Activated CD4-positive, alpha-beta memory T cell treated with anti-CD3 and anti-CD28 coated beads for 36 hours (primary cell): ENCODE measurements at regions not wholly inside any gene's neighbourhood (a gene's known extent, or its start where the extent isn't known, plus 50 kb on each side); places are given as distances from the start of the nearest gene placed in this dataset.

Experiments used
- CTCF ChIA-PET: fragments of 350-600 bp; sonication (Branson Sonifier 250); formaldehyde crosslinking; loops from one replicate; lab custom pipeline; 2021; ENCODE audit warnings: antibody characterized with exemption, inconsistent platforms; lab: Charles Lee
- POLR2A ChIA-PET: fragments of 350-600 bp; sonication (Branson Sonifier 250); formaldehyde crosslinking; loops from one replicate; lab custom pipeline; 2021; ENCODE audit warnings: antibody characterized with exemption; lab: Charles Lee
- DNase-seq: peaks from one replicate; pipeline ENCODE4 v3.0.0-alpha.2; 2020
- H3K27ac Mint-ChIP-seq: one replicate; pipeline ENCODE4 v1.8.0; 2021; ENCODE audit warnings: mixed read lengths
- H3K27me3 Mint-ChIP-seq: one replicate; pipeline ENCODE4 v1.8.0; 2021; ENCODE audit warnings: mixed read lengths
- H3K36me3 Mint-ChIP-seq: one replicate; pipeline ENCODE4 v1.8.0; 2021; ENCODE audit warnings: mixed read lengths
- H3K4me1 Mint-ChIP-seq: one replicate; pipeline ENCODE4 v1.8.0; 2021; ENCODE audit warnings: low read depth, mixed read lengths
- H3K4me3 Mint-ChIP-seq: one replicate; pipeline ENCODE4 v1.8.0; 2021; ENCODE audit warnings: mild to moderate bottlenecking, mixed read lengths
- H3K9me3 Mint-ChIP-seq: one replicate; pipeline ENCODE4 v1.8.0; 2021; ENCODE audit warnings: mixed read lengths
- intact Hi-C: fragments of 100-400 bp; cut with micrococcal nuclease; formaldehyde crosslinking; loops from one replicate; pipeline ENCODE4 v1.15.1; 2023

DNA sequence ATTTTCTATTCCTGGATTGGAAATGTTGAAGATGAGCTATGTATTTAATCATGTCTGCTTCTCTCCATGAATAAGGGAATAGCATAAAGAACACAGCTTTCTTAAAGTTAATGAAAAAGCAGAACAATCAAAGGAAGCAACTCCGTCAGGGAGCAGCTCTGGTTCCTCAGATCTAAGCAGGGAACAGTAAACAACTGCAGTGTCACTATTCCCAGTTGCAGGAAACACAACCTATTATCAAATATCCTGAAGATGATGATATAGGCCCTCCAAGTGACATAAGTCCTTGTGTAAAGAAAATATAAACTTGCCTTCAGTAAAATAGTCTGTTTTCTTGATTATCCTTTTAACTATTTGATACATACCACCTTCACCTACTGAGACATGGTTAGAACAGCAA is 228.1 kb downstream of the KCNC2 start:
- H3K27ac Mint-ChIP-seq = no peak overlapping the region
- no peaks in the 10 kb centered on the region for H3K27me3 Mint-ChIP-seq
- no peaks in the 10 kb centered on the region for H3K4me1 Mint-ChIP-seq
- no peak overlapping the region for H3K4me3 Mint-ChIP-seq
- POLR2A ChIA-PET = no interaction called here
- no peaks in the 10 kb centered on the region for H3K9me3 Mint-ChIP-seq
- no peak for DNase-seq
- CTCF ChIA-PET = no interaction called here
- no peaks in the 10 kb centered on the region for H3K36me3 Mint-ChIP-seq
- intact Hi-C loops = no loop called here

- Mint-ChIP-seq H3K27me3 (no peaks in the 10 kb centered on the region), H3K36me3 (no peaks in the 10 kb centered on the region), H3K4me3 (no peak overlapping the region), H3K9me3 (no peaks in the 10 kb centered on the region), H3K27ac (no peak overlapping the region), H3K4me1 (no peaks in the 10 kb centered on the region)
- ChIA-PET POLR2A (no interaction called here), CTCF (no interaction called here)
- intact Hi-C loops = no loop called here
- DNase-seq = no peak
Measured at GRCh38 chr12:74983917-74984316, 225.7 kb downstream of the KCNC2 start.

- CTCF ChIA-PET = no interaction called here
Measured at GRCh38 chr12:74984631-74985030, 225.0 kb downstream of the KCNC2 start.

DNA sequence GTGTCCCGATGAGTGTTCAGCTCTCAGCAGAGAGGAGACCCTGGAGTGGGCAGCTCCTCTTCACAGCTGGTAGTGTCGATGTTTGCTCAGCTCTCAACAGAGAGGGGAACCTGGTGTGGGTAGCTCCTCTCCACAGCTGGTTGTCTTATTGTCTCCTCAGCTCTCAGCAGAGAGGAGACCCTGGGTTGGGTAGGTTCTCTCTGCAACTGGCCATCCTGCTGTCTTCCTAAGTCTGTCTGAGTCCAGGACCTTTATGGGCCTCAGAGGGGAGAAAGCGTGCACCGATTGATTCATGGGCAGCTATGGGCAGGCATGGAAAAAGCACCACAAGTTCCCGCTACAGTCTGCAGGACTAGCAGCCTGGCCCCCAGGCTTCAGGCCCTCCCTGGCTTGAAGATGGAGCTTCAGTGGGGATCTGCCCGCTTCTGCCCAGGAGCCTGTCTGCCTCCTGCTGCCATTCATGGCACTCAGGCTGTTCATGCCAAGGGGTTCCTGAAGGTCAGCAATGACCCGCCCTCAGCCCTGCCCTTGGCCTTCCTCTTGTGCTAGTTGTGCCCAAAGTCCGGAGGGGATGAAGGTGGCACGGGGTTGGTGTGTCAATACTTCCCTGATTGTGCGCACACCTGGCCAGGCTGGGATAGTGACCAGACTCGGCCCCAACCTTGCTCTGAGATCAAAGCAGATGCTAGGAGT is 224.2 kb downstream of the KCNC2 start:
- CTCF ChIA-PET = no interaction called here
- intact Hi-C loops = no loop called here
- H3K4me3 Mint-ChIP-seq = no peak overlapping the region
- POLR2A ChIA-PET = no interaction called here
- no peak for DNase-seq
- no peak overlapping the region for H3K27ac Mint-ChIP-seq
- no peaks in the 10 kb centered on the region for H3K4me1 Mint-ChIP-seq
- no peaks in the 10 kb centered on the region for H3K9me3 Mint-ChIP-seq
- no peaks in the 10 kb centered on the region for H3K27me3 Mint-ChIP-seq
- no peaks in the 10 kb centered on the region for H3K36me3 Mint-ChIP-seq

More at GRCh38 chr12:74984631-74985030, 225.0 kb downstream of the KCNC2 start:
- POLR2A ChIA-PET = no interaction called here
- Mint-ChIP-seq H3K4me1 (no peaks in the 10 kb centered on the region), H3K36me3 (no peaks in the 10 kb centered on the region), H3K27me3 (no peaks in the 10 kb centered on the region), H3K9me3 (no peaks in the 10 kb centered on the region), H3K27ac (no peak overlapping the region), H3K4me3 (no peak overlapping the region)
- intact Hi-C loops = no loop called here
- DNase-seq = no peak

GRCh38 chr12:74985986-74986319 is 223.7 kb downstream of the KCNC2 start:
- intact Hi-C loops = no loop called here
- POLR2A ChIA-PET = no interaction called here
- H3K27ac Mint-ChIP-seq = no peak overlapping the region

DNA sequence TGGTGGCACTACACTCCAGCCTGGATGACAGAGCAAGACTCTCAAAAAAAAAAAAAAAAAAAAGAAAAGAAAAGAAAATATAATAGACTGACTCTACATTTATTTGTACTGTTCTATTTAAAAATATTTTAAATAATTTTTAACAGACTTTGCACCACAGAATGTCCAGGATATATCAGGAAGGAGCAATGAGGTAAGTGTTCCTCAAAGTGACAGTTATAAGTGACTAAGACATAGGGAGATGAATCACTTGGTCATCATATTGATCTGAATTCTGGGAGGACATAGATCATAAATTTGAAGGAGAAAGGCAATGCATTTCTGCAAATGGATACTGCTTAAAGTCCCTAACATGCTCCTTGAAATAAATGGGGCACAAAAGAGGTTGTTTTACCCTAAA is 221.5 kb downstream of the KCNC2 start:
- POLR2A ChIA-PET = no interaction called here
- no peaks in the 10 kb centered on the region for H3K4me1 Mint-ChIP-seq
- H3K27me3 Mint-ChIP-seq = no peaks in the 10 kb centered on the region
- intact Hi-C loops = no loop called here
- DNase-seq = no peak
- no peaks in the 10 kb centered on the region for H3K36me3 Mint-ChIP-seq
- no peak overlapping the region for H3K27ac Mint-ChIP-seq
- CTCF ChIA-PET = no interaction called here
- H3K9me3 Mint-ChIP-seq = no peaks in the 10 kb centered on the region
- H3K4me3 Mint-ChIP-seq = no peak overlapping the region

More at GRCh38 chr12:74985986-74986319, 223.7 kb downstream of the KCNC2 start:
- Mint-ChIP-seq H3K4me1 (no peaks in the 10 kb centered on the region), H3K27me3 (no peaks in the 10 kb centered on the region), H3K9me3 (no peaks in the 10 kb centered on the region), H3K4me3 (no peak overlapping the region), H3K36me3 (no peaks in the 10 kb centered on the region)
- DNase-seq = no peak
- CTCF ChIA-PET = no interaction called here
